Keratinocyte (primary cell): ENCODE measurements at regions not wholly inside any gene's neighbourhood (a gene's known extent, or its start where the extent isn't known, plus 50 kb on each side); places are given as distances from the start of the nearest gene placed in this dataset.

ENCODE experiments used
- DNase-seq: peaks from one replicate; pipeline ENCODE4 v3.0.0-alpha.2; 2011; ENCODE audit warnings: low read depth, missing footprints, low spot score
- FAIRE-seq: peaks from 2 replicates; lab custom pipeline; 2011; peaks lifted over from hg19 to GRCh38; lab: Jason Lieb, UNC
- H2AFZ ChIP-seq: 2 replicates; pipeline ENCODE4 v1.6.0; 2012; ENCODE audit warnings: low read length, control low read depth, inconsistent platforms; ENCODE audit not compliant: control insufficient read depth
- H3K27ac ChIP-seq: 2 replicates; pipeline ENCODE4 v1.5.1; 2011; ENCODE audit warnings: low read length; ENCODE audit not compliant: control insufficient read depth, insufficient read depth
- H3K27me3 ChIP-seq: 3 replicates; pipeline ENCODE4 v1.6.0; 2011; ENCODE audit warnings: low read length; ENCODE audit not compliant: control insufficient read depth, insufficient read depth; ENCODE audit errors: extremely low read depth
- H3K36me3 ChIP-seq, 2 experiments: 2 replicates in 1 of 2; 3 replicates in 1 of 2; pipeline ENCODE4 v1.5.1; 2011; ENCODE audit warnings: low read length in 2 of 2, mild to moderate bottlenecking in 1 of 2; ENCODE audit not compliant: control insufficient read depth in 2 of 2, insufficient read depth in 2 of 2; ENCODE audit errors: extremely low read depth in 1 of 2
- H3K4me1 ChIP-seq: 3 replicates; pipeline ENCODE4 v1.5.1; 2011; ENCODE audit warnings: low read length; ENCODE audit not compliant: control insufficient read depth, insufficient read depth; ENCODE audit errors: extremely low read depth
- H3K4me2 ChIP-seq: 3 replicates; pipeline ENCODE4 v1.6.0; 2011; ENCODE audit warnings: low read depth, low read length; ENCODE audit not compliant: control insufficient read depth, insufficient read depth; ENCODE audit errors: extremely low read depth
- H3K4me3 ChIP-seq, 3 experiments: fragments of 200-600 bp in 1 of 3; sonication (generic) in 1 of 3; 2 replicates in 2 of 3; 3 replicates in 1 of 3; pipeline ENCODE4 v1.5.1; 2011 to 2016; ENCODE audit warnings: low read length in 3 of 3, mild to moderate bottlenecking in 3 of 3, control low read depth in 2 of 3, inconsistent platforms in 1 of 3, low read depth in 1 of 3, mixed read lengths in 1 of 3, mixed run types in 1 of 3, moderate library complexity in 1 of 3; ENCODE audit not compliant: control insufficient read depth in 2 of 3, insufficient read depth in 2 of 3; ENCODE audit errors: extremely low read depth in 1 of 3
- H3K79me2 ChIP-seq: 2 replicates; pipeline ENCODE4 v1.6.0; 2012; ENCODE audit warnings: low read length; ENCODE audit not compliant: control insufficient read depth, insufficient read depth
- H3K9ac ChIP-seq: 3 replicates; pipeline ENCODE4 v1.6.0; 2011; ENCODE audit warnings: low read length; ENCODE audit not compliant: control insufficient read depth, insufficient read depth; ENCODE audit errors: extremely low read depth
- H3K9me1 ChIP-seq: 3 replicates; pipeline ENCODE4 v1.6.0; 2011; ENCODE audit warnings: low read length; ENCODE audit not compliant: control insufficient read depth, insufficient read depth; ENCODE audit errors: extremely low read depth
- H3K9me3 ChIP-seq: 2 replicates; pipeline ENCODE4 v1.5.1; 2012; ENCODE audit warnings: low read depth, low read length; ENCODE audit not compliant: control insufficient read depth
- H4K20me1 ChIP-seq: 3 replicates; pipeline ENCODE4 v1.6.0; 2011; ENCODE audit warnings: low read length; ENCODE audit not compliant: control insufficient read depth, insufficient read depth; ENCODE audit errors: extremely low read depth
- CTCF ChIP-seq, 3 experiments: IDR thresholded peaks in 1 of 3; conservative IDR thresholded peaks in 1 of 3; optimal IDR thresholded peaks in 1 of 3; 2 replicates in 2 of 3; 3 replicates in 1 of 3; pipeline versions ENCODE3 to v1.5.1; 2011; ENCODE audit warnings: low read length in 3 of 3, mild to moderate bottlenecking in 3 of 3, moderate library complexity in 2 of 3, control low read depth in 1 of 3, inconsistent platforms in 1 of 3; ENCODE audit not compliant: insufficient read depth in 2 of 3; ENCODE audit errors: extremely low read depth in 1 of 3
- EZH2 ChIP-seq: IDR thresholded peaks from one replicate; pipeline ENCODE4 v1.6.1; 2012; ENCODE audit warnings: inconsistent platforms, mild to moderate bottlenecking, low read length, moderate library complexity
- dilution Hi-C: fragments of 300-500 bp; cut with MboI; formaldehyde crosslinking; loops from one replicate; pipeline ENCODE4 v1.7.0; 2020; ENCODE audit warnings: low sequenced_read_pairs; ENCODE audit not compliant: extremely low pct_ligation_motif_present

GRCh38 chr4:116862592-116862991 lies 222.8 kb downstream of the TRAM1L1 start:
- H3K4me3 ChIP-seq, result no peak overlapping the region
- no peak overlapping the region for H3K4me2 ChIP-seq
- DNase-seq, result no peak
- no peaks in the 10 kb centered on the region for H3K4me1 ChIP-seq
- no peaks in the 10 kb centered on the region for H3K27me3 ChIP-seq
- dilution Hi-C loops, result no loop called here
- no peaks in the 10 kb centered on the region for H3K79me2 ChIP-seq
- H3K9ac ChIP-seq, result no peak overlapping the region
- no peaks in the 10 kb centered on the region for H3K36me3 ChIP-seq
- no peak overlapping the region for H2AFZ ChIP-seq
- no peaks in the 10 kb centered on the region for H3K9me3 ChIP-seq
- no peak for TF ChIP-seq EZH2
- no peak for TF ChIP-seq CTCF (optimal IDR thresholded peaks at IDR 0.05 in 1 of 3, IDR thresholded peaks at IDR 0.05 in 1 of 3, conservative IDR thresholded peaks at IDR 0.05 in 1 of 3; ENCODE audit: extremely low read depth in 1 of 3, insufficient read depth in 2 of 3, low read length in 3 of 3)
- H3K9me1 ChIP-seq, result no peaks in the 10 kb centered on the region
- no peak overlapping the region for H3K27ac ChIP-seq
- no peaks in the 10 kb centered on the region for H4K20me1 ChIP-seq
- FAIRE-seq, result no peak

GRCh38 chr4:116860891-116861290 lies 224.5 kb downstream of the TRAM1L1 start:
- dilution Hi-C loops, result no loop called here
- Histone ChIP-seq H3K9me3 (no peaks in the 10 kb centered on the region), H4K20me1 (no peaks in the 10 kb centered on the region), H3K36me3 (no peaks in the 10 kb centered on the region), H3K9ac (no peak overlapping the region), H3K4me3 (no peak overlapping the region), H3K9me1 (no peaks in the 10 kb centered on the region), H3K27ac (no peak overlapping the region), H3K27me3 (no peaks in the 10 kb centered on the region), H3K4me2 (no peak overlapping the region), H3K79me2 (no peaks in the 10 kb centered on the region), H2AFZ (no peak overlapping the region), H3K4me1 (no peaks in the 10 kb centered on the region)
- no peak for FAIRE-seq
- TF ChIP-seq CTCF (optimal IDR thresholded peaks at IDR 0.05 in 1 of 3, IDR thresholded peaks at IDR 0.05 in 1 of 3, conservative IDR thresholded peaks at IDR 0.05 in 1 of 3; ENCODE audit: extremely low read depth in 1 of 3, insufficient read depth in 2 of 3, low read length in 3 of 3), result no peak
- no peak for TF ChIP-seq EZH2
- DNase-seq, result no peak
